LNCAP (cell line): ENCODE measurements at regions not wholly inside any gene's neighbourhood (a gene's known extent, or its start where the extent isn't known, plus 50 kb on each side); places are given as distances from the start of the nearest gene placed in this dataset.

Experiments used
- CTCF ChIP-seq: fragments of 450-650 bp; IDR thresholded peaks from 2 replicates; pipeline ENCODE4 v1.5.1; 2017; ENCODE audit warnings: mild to moderate bottlenecking

- TF ChIP-seq CTCF, result no peak
These were observed 92.0 kb upstream of the TMEM26 start for GRCh38 chr10:61545170-61545569.

DNA sequence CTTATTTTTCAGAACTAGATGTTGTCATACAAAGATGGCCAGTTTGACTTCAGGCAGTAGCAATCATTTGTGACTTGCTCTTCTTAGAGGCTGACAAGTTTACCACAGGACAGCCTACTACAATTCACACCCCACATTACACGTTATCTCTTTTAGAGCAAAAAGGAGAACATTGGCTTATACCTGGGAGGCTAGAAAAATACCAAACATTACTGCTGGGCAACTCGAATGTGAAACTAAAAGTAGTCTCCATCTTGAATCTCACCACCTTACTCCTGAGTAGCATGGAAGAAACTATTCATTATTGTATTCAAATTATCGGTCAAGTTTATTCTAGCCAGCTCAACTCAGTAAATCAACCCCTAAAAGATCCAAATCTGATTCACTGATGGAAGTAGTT, 90.7 kb upstream of the TMEM26 start:
- no peak for TF ChIP-seq CTCF

- no peak for TF ChIP-seq CTCF
These were observed 89.4 kb upstream of the TMEM26 start for GRCh38 chr10:61542596-61542995.

DNA sequence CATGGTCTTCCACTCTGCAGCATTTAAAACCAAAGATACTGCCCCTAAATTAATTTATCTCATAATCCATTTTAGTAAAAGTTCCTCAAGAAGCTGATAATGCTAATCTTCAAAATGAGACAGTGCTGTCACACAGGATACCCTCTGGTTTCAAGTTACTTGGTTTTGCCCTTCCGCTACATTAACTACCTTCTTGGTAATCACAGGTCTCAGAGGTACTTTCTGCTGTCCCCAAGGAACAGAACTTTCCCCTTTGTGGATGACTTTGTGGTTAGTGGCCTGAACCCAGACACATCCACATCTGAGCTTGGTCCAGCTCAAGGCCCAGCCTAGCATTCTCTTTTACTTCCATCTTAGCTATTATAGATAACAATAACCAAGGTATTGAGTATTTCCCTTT, 88.8 kb upstream of the TMEM26 start:
- no peak for TF ChIP-seq CTCF

- no peak for TF ChIP-seq CTCF
These were observed 86.7 kb upstream of the TMEM26 start for GRCh38 chr10:61539876-61540275.

DNA sequence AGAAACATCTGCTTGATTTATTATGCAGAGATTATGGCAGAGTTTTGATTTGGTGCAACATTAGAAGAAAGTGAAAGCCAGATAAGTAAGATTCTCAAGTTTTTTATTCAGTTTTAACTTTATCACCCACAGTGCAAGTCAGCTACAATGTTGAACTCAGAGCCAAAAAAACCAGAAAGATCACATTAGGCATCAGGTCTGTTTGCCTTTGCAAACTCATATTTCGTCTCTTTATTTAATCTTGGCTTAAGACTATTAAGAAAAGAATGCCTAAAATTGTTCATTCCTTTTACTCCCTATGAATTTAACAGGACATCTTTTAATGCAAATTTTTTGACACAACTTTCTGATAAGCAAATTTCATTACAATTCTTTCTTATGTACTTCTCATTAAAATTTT, 76.0 kb upstream of the TMEM26 start:
- TF ChIP-seq CTCF, result no peak

DNA sequence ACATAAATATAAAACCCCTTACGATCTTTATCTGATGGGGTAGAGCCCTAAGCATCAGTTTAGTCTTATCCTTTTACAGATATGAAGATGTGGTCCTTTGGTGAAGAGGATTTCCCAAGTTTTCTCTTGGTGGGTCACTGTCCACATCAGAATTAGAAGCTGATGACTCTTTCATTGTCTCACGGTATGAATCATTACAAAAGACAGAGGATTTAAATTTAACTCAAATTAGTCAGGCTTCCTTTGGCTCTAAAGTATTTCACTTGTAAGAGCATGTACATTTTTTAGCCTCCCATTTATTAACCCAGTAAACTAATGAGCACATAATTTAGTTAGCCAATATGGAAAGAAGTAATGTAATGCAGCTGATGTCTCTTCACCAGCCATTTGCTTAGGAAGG, 49.9 kb upstream of the TMEM26 start:
- no peak for TF ChIP-seq CTCF
